GM21737 (cell line): ENCODE measurements at regions not wholly inside any gene's neighbourhood (a gene's known extent, or its start where the extent isn't known, plus 50 kb on each side); places are given as distances from the start of the nearest gene placed in this dataset.

ENCODE experiments used
- ATAC-seq: cut with Tn5 transposase; IDR thresholded peaks from one replicate; pipeline ENCODE4 v1.9.1; 2021; ENCODE audit warnings: mild to moderate bottlenecking, moderate library complexity; ENCODE audit not compliant: unreplicated experiment

DNA sequence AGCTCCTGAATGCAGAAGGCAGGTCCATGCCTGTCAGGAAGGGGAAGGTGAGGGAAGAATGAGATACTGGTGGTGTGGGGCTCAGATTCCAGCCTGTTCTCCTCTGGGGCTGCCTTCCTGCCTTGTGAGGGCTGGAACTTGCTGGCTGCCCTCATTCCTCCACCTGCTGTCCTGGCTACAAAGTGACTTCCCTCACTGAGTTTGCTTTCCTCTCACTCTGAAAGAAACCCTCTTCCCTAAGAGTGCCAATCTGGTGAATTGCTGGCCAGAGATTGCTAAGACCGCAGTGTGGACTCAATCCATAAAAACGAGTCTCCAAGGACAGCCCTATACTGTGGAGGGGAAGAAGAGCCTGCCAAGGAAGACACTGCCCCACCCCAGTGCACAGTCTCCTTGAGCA, 664.4 kb upstream of the HS6ST1 start:
- ATAC-seq, result no peak

DNA sequence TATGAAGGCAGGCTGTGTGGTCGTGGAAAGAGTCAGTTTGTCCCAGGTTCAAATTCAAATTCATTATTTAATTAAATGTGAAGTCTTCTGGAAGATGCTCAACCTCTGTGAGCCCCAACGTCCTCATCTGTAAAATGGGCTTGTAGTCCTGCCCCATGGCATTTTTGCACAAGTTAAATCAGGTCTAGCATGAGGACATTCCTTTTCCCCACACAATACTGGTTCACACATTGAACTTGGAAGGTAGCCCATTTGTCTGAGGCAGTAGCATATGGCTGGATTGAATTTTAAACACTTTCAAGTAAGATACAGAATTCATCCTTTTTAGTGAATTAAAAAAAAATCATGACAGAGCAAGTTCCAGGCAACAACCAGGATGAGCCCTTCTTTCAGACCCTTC, 665.4 kb upstream of the HS6ST1 start:
- no peak for ATAC-seq

DNA sequence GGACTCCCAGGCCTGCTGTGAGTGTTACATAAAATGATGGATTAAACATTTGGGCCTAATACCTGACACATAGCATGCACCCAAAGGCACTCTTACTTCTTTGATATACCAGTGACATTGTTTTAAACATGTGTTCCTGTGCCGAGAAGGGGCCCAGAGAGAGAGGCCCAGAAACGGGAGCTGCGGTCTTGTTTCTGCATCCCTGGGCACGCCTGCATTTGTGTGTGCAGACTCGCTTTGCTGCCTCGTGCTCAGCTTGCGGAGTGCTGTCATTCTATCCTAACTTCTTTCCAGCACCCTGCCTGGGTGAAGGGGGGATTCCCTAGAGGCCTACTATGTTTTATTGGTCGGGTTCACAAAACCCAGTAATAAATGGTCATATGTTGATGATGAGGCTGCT, 666.2 kb upstream of the HS6ST1 start:
- ATAC-seq, result no peak

DNA sequence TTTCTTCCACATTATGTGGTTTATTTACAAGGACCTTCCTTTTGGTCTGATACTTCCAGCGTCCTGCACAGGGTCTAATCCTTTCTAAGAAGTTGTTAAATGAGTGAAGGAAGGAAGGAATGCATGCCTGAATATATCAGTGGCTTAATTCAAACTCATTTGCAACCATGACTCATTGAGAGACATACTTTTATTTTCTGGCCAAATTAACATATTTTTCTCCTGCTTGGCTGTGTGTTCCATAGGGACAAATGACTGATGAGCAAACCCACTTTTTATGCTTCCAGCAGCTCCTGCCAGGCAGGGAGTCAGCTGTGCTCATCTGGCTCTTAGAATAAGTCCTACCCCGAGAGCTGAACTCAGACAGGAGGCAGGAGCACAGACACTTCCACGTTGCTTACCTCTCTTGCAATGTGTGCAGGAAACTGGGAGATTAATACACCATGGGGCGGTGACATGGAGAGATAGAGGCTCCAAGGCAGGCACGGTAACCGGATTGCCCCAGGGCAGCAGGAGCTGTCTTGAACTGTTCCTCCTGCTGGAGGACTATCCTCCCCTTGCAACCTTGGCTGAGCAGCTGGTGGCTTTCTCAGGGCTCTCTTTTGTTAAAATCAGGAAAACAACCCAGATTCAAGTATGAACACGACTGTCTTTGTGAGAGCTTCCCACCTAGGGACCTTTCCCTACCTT, 667.5 kb upstream of the HS6ST1 start:
- ATAC-seq, result no peak

DNA sequence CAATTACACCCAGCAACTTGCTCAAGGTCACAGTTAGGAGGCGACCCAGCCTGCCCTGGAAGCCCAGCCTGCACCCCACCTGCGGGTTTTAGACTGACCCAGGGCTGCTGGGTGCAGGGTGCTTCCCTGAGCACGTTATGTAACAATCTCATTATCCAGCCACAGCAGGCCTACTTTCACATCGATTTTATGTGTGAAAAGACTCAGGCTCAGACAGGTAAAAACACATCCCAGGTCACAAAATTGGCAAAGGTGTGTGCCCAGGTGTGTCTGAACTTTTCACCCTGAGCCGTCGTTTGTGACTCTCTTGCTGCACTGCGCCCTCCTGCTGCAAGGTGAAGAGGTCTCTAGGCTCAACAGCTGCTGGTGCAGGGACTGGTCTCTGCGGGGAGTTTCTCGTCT, 668.2 kb upstream of the HS6ST1 start:
- ATAC-seq, result no peak

DNA sequence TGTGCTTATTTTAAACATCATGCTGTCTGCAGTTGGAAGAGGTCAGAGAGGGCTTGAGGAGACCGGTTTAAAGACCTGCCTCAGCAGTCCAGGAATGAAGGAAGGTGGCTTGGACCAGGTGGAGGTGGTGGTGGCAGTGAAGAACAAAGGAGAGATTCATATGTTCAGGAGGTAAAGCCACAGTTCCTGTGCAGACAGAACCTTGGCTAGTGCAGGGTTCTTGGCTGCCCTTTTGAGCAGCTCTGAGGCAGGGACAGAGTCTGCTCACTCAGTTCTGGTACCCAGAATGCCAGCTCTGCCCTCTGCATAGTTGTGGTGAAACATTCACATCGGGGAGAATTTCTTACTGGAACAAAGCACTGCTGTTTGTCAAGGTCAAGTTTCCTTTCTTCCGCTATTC, 669.7 kb upstream of the HS6ST1 start:
- ATAC-seq, result no peak

DNA sequence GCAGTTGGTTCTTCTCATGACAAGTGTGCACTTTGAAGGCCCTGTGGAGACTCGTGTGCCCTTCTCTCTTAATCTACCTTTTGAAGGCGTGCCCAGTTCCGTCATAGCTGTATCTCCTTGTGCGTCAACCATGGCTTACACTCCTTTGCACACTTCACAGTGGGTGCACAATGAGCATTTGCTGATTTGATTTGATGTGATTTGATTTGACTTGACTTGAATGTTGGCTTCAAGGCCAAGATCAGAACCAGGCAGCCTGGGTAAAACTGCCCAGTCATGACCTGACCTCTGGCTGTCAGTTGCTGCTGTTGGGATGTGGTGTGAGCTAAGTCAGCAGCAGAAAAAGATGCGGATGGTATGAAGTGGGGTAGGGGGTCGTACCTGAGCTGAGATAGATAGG, 670.3 kb upstream of the HS6ST1 start:
- ATAC-seq, result no peak

DNA sequence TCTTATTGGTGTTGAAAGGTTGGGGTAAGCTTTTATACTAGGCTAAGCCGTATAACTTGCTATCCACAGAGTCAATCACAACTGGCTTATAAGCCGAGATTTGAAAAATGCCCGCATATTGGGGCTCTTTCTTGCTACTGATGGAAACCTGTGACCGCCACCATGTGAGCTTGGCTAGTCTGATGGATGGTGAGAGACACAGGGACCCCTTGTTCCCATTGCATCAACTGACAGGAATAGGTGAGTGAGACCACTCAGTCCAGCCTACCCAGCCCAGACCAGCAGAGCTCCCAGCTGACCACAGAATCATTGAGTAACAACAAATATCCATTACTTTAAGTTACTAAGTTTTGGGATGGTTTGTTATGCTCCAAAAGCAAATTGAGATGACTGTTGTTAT, 676.4 kb upstream of the HS6ST1 start:
- ATAC-seq, result no peak

DNA sequence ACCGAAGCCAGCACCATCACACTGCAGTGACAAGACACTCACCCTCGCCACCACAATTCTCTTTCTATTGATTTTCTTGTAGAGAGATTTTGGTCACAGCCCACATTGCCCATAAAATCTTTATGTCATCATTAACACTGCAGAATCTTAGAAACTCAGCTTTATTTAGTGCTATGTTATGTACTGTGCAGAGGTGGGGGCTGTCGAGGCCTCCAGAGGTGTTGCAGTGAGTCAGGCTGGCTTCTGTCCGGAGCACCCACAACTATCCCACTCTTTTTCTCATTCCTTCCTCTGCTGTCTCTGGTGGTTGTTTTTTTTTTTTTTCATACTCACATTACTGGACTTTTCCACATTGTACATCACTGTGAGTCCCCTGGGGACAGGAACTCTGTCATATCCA, 677.4 kb upstream of the HS6ST1 start:
- no peak for ATAC-seq

DNA sequence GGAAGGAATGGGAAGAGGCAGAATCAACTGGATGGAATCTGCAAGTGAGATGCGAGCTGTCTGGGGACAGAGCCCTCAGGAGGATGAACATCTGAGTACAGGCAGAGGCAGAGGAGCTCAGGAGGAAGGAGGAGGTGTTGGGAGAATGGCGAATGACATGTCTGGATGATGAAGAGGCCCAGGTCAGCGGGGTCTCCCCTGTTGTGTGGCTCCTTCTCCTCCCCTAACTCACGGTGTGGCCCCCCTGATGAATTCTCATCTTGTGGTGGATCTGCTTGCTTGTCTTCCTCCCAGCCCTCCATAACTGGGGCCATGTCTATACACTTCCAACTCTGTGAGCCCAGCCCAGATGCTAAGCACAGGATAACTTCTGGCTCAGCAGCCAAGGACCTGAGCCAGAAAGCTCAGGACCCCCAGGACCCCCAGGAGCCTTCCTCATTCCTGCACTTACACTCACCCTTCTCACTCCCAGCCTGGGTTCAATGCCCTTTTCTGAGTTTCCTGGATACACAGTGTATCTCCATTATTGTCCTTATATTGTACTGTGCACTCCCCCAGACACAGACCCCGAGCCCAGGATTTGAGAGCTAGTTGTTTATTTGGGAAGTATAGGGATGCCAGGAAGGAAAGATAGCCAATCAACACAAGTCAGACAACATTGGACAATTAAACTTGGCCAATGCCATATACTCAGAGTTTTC, 678.6 kb upstream of the HS6ST1 start:
- ATAC-seq, result no peak

DNA sequence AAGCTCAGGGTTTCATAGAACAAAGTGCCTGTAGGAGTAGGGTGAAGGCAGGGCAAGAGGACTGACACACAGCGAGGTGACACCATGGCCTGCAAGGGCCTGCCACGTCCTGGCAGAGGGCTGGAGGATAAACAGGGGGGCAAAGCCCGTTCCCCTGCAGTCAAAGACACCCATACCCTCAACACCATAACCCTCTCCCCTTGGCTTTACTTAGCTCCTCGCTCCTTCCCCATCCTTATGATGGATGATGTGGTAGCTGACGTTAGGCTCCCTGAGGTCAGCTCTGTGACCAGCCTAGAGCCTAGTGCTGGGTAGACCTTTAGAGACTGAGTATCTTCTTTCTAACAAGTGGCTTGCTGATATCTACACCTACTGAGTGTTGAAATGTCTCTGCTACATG, 683.3 kb upstream of the HS6ST1 start:
- ATAC-seq, result no peak

DNA sequence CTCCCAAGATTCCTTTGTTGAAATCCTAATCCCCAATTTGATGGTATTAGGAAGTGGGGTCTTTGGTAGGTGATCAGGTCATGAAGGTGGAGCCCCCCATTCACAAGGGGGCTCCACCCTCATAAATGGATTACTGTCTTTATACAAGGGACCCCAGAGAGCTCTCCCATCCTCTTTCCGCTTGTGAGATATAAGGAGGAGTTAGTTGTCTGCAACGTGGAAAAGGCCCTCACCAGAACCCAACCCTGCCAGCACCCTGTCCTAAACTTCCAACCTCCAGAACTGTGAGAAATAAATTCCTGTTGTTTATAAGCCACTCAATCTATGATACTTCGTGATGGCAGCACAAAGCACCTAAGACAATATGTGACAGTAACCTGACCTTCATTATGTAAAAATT, 684.1 kb upstream of the HS6ST1 start:
- ATAC-seq, result no peak

DNA sequence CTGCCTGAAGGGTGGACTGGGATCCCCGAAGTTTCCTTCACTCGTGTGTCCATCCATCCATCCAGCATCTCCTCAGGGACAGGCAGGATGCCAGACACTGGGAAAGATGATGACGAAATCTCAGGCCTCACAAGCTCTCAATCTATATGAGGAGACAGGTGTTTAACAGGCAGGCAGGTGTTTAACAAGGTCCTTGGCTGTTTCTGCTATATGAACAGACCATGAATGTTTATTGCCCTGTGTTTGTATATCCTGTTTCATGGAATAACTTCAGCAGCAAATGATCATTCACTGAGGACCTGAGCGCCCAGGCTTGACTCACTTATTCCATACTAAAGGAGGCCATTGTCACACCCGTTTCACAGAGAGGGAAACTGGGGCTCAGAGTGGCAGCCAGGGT, 685.8 kb upstream of the HS6ST1 start:
- ATAC-seq, result no peak

DNA sequence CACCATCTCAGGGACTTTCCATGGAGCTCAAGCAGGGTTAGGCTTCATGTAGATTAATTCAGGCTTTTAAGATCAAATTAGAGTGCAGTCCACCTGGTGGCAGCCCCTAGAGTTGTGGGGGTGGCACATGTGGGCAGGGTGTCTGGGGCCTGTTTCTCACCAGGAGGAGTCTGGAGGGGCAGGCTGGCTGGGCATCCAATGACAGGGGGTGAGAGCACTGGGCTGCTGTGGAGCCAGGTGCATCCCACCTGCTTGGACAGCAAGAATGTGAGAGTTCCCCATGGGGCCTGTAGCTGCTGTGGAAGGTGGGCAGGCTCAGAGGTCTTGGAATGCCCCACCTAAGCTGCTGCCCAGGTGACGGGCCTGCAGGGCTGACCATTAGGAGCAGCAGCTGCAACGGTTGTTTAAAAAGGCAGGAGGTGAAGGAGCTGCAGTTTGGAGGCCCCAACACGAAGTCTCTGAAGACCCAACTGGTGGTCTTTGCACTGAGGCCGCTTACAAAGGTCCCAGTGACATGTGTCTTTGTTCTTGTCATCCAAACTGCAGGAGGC, 686.3 kb upstream of the HS6ST1 start:
- no peak for ATAC-seq

DNA sequence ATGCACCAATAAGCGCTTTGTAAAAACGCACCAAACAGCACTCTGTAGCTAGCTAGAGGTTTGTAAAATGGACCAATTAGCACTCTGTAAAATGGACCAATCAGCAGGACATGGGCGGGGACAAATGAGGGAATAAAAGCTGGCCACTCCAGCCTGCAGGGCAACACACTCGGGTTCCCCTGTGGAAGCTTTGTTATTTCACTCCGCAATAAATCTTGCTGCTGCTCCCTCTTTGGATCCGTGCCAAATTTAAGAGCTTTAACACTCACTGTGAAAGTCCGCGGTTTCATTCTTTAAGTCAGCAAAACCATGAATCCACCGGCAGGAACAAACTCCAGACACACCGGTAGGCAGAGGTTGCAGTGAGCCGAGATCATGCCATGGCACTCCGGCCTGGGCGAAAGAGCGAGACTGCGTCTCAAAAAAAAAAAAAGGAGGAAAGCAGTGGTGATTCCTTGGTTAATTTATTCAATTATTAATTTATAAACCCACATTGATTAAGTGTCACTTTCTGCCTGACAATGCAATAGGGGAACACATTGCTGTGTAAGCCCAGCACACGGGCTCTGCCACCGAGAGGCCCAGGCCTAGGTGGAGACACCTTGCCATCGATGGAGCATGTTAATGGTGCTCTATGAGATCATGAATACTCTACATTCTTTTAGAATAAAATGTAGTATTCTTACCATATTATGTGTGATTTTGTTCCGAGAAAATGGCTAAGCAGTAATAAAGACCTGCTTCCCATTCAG, 687.6 kb upstream of the HS6ST1 start:
- ATAC-seq, result no peak

DNA sequence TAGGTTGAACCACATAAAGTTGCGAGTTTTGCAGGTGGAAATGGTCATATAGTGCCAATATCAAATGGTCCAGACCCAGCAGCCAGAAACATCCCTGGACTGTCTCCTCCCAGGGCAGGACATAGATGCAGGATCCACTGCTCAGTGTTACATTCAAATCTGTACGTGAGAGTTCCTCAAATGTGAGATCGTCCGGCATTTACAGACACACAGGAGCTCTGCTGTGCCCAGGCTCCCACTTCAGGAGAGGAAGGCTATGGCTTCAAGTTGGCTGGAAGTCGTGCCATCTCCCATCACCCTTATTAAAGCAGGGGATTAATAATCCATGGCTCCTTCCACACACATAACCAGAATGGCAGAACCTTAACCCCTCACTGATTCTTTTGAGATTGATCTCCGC, 688.2 kb upstream of the HS6ST1 start:
- ATAC-seq, result no peak

DNA sequence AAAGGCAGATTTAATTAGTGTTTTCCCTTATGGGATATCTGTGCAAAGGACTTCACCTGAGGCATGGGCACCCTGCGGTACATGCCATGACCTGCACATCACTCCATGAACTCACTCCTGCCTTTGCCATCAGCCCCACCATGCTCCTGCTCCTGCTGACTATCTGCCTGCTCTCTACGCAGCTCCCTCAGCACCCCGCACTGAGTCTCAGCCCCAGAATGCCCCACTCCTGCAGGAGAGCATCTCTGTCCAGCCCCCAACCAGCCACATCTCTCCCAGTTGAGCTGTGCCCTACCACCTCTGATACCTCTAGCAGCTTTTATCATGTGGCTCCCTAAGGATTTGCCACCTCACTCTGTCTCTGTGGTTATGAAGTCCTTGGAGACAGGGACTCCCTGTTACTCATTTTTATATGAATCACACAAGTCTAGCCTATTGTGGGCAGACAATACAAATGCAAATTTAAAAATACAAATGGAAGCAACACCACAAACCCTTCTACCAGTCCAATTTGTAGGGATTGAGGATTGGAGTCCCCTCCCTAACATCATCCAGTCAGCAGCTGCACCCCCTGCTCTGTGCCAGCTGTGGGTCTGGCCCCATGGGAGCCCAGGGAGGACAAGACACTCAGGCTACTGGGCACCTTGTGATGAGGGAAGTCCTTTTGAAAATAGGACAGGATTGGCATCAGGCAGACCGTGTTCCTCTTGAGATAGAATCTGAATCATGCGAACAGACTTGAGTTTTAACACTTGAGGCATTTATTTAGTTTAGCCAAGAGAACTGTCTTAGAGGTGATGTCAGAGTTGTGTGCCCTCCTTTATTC, 689.6 kb upstream of the HS6ST1 start:
- ATAC-seq, result no peak

DNA sequence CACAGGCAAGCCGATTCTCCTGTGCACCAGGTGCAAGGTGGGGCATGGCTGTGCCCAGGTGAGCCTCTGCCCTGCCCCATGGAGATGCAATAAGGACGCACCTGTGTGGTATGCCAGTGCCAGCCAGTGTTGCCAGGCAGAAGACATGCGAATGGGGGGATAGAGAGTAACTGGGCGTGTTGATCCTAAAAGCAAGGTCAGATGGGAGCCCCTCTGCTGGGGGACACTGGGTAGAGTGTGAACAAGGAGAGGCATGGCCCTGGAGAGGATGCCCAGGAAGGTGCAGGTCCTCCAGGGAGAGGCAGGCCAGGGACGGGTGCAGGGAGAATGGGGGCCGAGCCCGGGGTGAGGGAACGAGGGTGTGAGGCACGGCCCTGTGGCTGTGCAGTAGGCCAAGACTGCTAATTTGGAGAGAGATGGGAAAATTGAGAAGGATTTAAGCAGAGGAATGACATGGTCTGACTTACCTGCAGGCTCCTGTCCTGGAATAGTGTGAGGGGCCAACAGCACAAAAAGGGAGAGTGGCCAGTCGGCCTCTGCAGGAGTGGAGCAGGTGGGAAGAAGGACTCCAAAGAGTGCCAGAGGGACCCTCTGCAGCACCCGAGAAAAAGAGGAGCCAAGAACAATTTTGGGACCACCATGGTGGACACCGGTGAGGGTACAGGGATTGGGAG, 690.4 kb upstream of the HS6ST1 start:
- ATAC-seq, result no peak

DNA sequence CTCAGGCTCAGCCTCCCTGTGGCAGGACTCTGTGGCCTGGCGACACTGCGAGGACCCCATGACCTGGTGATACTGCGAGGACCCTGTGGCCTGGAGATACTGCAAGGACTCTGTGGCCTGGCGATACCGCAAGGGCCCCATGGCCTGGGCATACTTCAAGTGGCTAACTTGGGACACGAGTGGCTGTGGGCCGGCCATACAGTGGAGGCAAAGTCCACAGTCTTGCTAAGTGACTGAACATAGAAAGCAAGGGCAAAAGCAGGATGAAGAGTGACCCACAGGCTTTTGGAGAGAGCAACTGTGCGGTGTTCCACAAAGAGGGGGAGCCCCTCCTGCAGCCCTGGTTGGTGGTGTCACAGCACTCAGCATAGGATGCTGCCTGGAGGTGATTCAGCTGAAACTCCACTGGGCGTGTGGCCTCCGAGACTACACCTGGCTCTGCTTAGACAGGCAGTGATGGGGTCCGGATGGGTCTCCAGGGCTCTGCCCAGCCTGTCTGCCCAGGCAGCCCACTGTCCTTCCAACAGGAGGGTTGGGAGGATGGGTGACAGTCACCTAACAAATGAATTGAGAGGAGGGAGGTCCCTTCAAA, 691.0 kb upstream of the HS6ST1 start:
- no peak for ATAC-seq

DNA sequence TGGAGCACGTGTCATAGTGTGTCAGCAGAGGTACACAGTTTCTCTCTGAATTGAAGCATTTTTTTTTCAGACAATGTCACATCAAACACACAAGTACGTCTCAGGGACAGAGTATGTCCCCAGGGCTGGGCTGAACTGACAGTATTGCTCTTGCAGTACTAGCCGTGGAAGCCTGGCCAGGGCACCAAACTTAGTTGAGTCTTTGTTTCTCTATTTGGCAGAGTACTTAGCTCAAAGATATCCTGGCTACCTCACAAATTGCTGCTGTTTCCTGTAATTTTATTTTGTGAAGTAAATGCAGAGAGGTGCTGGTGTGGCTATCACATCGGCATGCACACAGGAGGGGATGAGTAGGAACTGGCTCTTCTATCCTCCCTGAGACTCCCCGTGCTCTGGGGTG, 691.6 kb upstream of the HS6ST1 start:
- ATAC-seq, result no peak
